ENCODE measurements at regions not wholly inside any gene's neighbourhood (a gene's known extent, or its start where the extent isn't known, plus 50 kb on each side); places are given as distances from the start of the nearest gene placed in this dataset.
"Not testable (repeated sequence)": the region's sequence is repeated elsewhere in the genome, so short reads cannot be mapped to it uniquely, and the experiment has no call there.

- TF ChIP-seq POLR2AphosphoS5 (IDR thresholded peaks at IDR 0.05; ENCODE audit: borderline replicate concordance, low read depth, low read length); FOXP2 (optimal IDR thresholded peaks at IDR 0.05; ENCODE audit: control extremely low read depth, extremely low read length, insufficient read depth); EZH2 (IDR thresholded peaks at IDR 0.05): not testable (repeated sequence)
Measured at GRCh38 chr2:187784138-187784537, 229.9 kb upstream of the TFPI start.
